GM10266 (cell line): ENCODE measurements at regions not wholly inside any gene's neighbourhood (a gene's known extent, or its start where the extent isn't known, plus 50 kb on each side); places are given as distances from the start of the nearest gene placed in this dataset.
"Not testable (repeated sequence)": the region's sequence is repeated elsewhere in the genome, so short reads cannot be mapped to it uniquely, and the experiment has no call there.

Source experiments
- DNase-seq: peaks from one replicate; pipeline ENCODE4 v3.0.0; 2012; ENCODE audit errors: extremely low spot score
- CTCF ChIP-seq: IDR thresholded peaks from 2 replicates; pipeline ENCODE4 v1.5.1; 2012; ENCODE audit warnings: mild to moderate bottlenecking, low read depth; ENCODE audit not compliant: control insufficient read depth, insufficient read depth; ENCODE audit errors: missing control alignments

GRCh38 chr4:138863160-138863559 is 152.4 kb upstream of the NOCT start:
- DNase-seq: no peak
- TF ChIP-seq CTCF: no peak

- TF ChIP-seq CTCF: no peak
- no peak for DNase-seq
These were observed 154.4 kb upstream of the NOCT start for GRCh38 chr4:138861135-138861534.

DNA sequence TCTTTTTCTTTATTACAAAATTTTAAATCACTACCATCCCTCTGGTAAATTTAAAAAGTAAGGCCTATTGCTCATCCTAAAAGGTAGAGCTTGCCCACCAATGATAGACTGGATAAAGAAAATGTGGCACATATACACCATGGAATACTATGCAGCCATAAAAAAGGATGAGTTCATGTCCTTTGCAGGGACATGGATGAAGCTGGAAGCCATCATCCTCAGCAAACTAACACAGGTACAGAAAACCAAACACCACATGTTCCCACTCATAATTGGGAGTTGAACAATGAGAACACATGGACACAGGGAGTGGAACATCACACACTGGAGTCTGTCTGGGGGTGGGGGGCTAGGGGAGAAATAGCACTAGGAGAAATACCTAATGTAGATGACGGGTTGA is 155.2 kb upstream of the NOCT start:
- not testable (repeated sequence) for DNase-seq

DNA sequence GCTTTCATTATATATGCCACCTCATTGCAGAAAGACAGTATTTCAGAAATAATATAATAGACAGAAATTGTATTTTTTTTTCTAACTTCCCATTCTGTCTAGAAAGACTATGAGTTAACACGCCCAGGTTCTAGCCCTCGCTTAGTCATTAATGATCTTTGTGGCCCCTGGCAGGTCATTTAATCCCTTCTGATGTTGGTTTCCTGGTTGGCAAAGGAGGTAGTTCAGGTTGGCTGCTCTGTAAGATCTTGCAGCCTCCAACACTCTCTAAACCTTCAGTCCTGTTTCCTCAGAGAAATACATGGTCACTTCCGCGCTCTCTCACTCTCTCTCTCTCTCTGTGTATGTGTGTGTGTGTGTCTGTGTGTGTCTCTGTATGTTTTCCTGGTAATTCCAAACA is 156.3 kb upstream of the NOCT start:
- TF ChIP-seq CTCF: no peak
- no peak for DNase-seq

GRCh38 chr4:138858419-138858818 is 157.2 kb upstream of the NOCT start:
- TF ChIP-seq CTCF: no peak
- DNase-seq: no peak

DNA sequence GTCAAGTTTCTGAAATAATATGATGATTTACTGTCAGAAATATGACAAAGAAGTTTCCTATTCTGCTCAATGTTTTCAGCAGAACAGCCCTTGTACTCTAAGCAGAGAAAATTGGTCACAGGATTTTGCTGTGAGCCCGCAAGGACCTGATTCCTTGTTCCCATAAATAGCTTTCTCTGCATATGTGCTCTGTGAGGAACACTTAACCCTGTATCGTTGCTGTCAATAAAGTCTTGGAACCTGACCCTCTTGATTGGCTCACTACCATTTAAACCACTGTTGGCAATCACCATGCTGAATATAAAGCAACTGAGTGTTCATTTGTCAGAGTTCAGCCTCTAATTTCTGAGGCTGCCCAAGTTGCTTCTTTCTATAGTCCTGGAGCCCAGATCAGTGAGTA is 158.2 kb upstream of the NOCT start:
- DNase-seq: no peak
- no peak for TF ChIP-seq CTCF

DNA sequence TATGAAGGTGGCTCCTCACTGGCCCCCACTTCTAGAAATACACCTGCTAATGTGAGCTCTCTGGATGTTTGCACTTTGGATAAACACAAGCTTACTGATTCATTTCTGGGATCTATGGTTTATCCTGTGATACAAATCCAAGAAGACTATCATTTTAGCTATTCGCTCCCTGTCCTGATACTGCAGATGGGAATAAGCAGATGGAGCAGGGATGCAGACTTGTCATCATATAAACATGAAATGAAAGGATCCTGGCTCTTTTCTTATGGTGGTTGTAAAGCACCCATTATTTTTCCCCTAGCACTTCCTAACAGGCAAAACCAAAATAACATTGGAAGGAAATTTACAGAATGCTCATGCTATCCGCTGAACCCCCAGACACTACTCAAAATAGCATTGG is 162.9 kb upstream of the NOCT start:
- TF ChIP-seq CTCF: no peak
- no peak for DNase-seq
